ENCODE measurements at regions not wholly inside any gene's neighbourhood (a gene's known extent, or its start where the extent isn't known, plus 50 kb on each side); places are given as distances from the start of the nearest gene placed in this dataset.
"Not testable (repeated sequence)": the region's sequence is repeated elsewhere in the genome, so short reads cannot be mapped to it uniquely, and the experiment has no call there.

- TF ChIP-seq, protein P1, sequence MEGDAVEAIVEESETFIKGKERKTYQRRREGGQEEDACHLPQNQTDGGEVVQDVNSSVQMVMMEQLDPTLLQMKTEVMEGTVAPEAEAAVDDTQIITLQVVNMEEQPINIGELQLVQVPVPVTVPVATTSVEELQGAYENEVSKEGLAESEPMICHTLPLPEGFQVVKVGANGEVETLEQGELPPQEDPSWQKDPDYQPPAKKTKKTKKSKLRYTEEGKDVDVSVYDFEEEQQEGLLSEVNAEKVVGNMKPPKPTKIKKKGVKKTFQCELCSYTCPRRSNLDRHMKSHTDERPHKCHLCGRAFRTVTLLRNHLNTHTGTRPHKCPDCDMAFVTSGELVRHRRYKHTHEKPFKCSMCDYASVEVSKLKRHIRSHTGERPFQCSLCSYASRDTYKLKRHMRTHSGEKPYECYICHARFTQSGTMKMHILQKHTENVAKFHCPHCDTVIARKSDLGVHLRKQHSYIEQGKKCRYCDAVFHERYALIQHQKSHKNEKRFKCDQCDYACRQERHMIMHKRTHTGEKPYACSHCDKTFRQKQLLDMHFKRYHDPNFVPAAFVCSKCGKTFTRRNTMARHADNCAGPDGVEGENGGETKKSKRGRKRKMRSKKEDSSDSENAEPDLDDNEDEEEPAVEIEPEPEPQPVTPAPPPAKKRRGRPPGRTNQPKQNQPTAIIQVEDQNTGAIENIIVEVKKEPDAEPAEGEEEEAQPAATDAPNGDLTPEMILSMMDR (IDR thresholded peaks at IDR 0.05): no peak
- no peak for TF ChIP-seq POLR2A (IDR thresholded peaks at IDR 0.05)
- intact Hi-C loops (cut with DNase I; ENCODE audit: low total_unique reads): no loop called here
- DNase-seq (ENCODE audit: low spot score in 2 of 2): no peak
These were observed 178.8 kb upstream of the MMADHC start for GRCh38 chr2:149766339-149766738.

GRCh38 chr2:149765636-149766035 lies 178.1 kb upstream of the MMADHC start:
- DNase-seq (ENCODE audit: low spot score in 2 of 2): no peak
- no peak overlapping the region for H3K4me3 ChIP-seq (ENCODE audit: low read depth, poor library complexity, severe bottlenecking)
- intact Hi-C loops (cut with DNase I; ENCODE audit: low total_unique reads): no loop called here
- TF ChIP-seq POLR2A (IDR thresholded peaks at IDR 0.05): no peak
- TF ChIP-seq, protein P1 (IDR thresholded peaks at IDR 0.05): no peak

More at GRCh38 chr2:149766339-149766738, 178.8 kb upstream of the MMADHC start:
- H3K4me3 ChIP-seq (ENCODE audit: low read depth, poor library complexity, severe bottlenecking): no peak overlapping the region

GRCh38 chr2:149765003-149765402 lies 177.4 kb upstream of the MMADHC start:
- intact Hi-C loops (cut with DNase I; ENCODE audit: low total_unique reads): no loop called here
- WGBS, 2 donors: 80 to 83% methylated on average over 2 of the region's 2 CpGs
- no peak for DNase-seq (ENCODE audit: low spot score in 2 of 2)
- no peak overlapping the region for H3K4me3 ChIP-seq (ENCODE audit: low read depth, poor library complexity, severe bottlenecking)
- TF ChIP-seq, protein P1 (IDR thresholded peaks at IDR 0.05): no peak
- no peak for TF ChIP-seq POLR2A (IDR thresholded peaks at IDR 0.05)

DNA sequence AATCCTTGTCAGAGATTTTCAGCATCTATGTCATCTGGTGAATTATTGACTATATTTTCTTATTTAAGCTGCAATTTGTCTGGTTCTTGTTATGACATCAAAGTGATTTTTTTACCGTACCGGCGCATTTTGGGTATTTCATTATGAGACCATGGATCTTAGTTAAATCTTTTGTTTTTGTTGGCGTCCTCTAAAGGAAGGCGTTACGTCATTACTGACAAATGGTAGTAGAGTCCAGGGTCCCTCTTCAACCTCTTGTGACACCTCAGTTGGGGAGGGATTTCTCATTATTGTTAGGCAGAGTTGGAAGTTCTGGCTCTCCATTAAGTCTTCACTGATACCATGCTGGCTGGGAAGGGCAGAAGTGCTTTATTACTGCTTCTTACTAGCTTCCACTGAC lies 175.8 kb upstream of the MMADHC start:
- 77 to 97% methylated on average over 6 of the region's 6 CpGs for WGBS, 2 donors
- H3K4me3 ChIP-seq (ENCODE audit: low read depth, poor library complexity, severe bottlenecking): no peak overlapping the region
- intact Hi-C loops (cut with DNase I; ENCODE audit: low total_unique reads): no loop called here
- no peak for DNase-seq (ENCODE audit: low spot score in 2 of 2)
- TF ChIP-seq, protein P1 (IDR thresholded peaks at IDR 0.05): no peak
- no peak for TF ChIP-seq POLR2A (IDR thresholded peaks at IDR 0.05)

GRCh38 chr2:149761611-149762010 lies 174.0 kb upstream of the MMADHC start:
- intact Hi-C loops (cut with DNase I; ENCODE audit: low total_unique reads): no loop called here

GRCh38 chr2:149759382-149759781 lies 171.8 kb upstream of the MMADHC start:
- DNase-seq (ENCODE audit: low spot score in 2 of 2); intact Hi-C loops (cut with DNase I; ENCODE audit: low total_unique reads); H3K4me3 ChIP-seq (ENCODE audit: low read depth, poor library complexity, severe bottlenecking): not testable (repeated sequence)
- 70 to 98% methylated on average over 2 of the region's 2 CpGs for WGBS, 2 donors

More at GRCh38 chr2:149761611-149762010, 174.0 kb upstream of the MMADHC start:
- DNase-seq (ENCODE audit: low spot score in 2 of 2): no peak
- 81 to 88% methylated on average over 2 of the region's 2 CpGs for WGBS, 2 donors
- H3K4me3 ChIP-seq (ENCODE audit: low read depth, poor library complexity, severe bottlenecking): no peak overlapping the region
- no peak for TF ChIP-seq POLR2A (IDR thresholded peaks at IDR 0.05)
- TF ChIP-seq, protein P1 (IDR thresholded peaks at IDR 0.05): no peak

DNA sequence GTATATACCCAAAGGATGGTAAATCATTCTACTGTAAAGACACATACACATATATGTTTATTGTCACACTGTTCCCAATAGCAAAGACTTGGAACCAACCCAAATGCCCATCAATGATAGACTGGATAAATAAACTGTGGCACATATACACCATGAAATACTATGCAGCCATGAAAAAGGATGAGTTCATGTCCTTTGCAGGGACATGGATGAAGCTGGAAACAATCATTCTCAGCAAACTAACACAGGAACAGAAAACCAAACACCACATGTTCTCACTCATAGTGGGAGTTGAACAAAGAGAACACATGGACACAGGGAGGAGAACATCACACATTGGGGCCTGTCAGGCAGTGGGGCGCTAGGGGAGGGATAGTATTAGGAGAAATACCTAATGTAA lies 167.1 kb upstream of the MMADHC start:
- 86 to 91% methylated on average over 1 of the region's 1 CpG for WGBS, 2 donors
- H3K4me3 ChIP-seq (ENCODE audit: low read depth, poor library complexity, severe bottlenecking); DNase-seq (ENCODE audit: low spot score in 2 of 2); intact Hi-C loops (cut with DNase I; ENCODE audit: low total_unique reads): not testable (repeated sequence)

Data from lower leg skin (tissue), 4 donors.